ENCODE measurements at regions not wholly inside any gene's neighbourhood (a gene's known extent, or its start where the extent isn't known, plus 50 kb on each side); places are given as distances from the start of the nearest gene placed in this dataset.

DNA sequence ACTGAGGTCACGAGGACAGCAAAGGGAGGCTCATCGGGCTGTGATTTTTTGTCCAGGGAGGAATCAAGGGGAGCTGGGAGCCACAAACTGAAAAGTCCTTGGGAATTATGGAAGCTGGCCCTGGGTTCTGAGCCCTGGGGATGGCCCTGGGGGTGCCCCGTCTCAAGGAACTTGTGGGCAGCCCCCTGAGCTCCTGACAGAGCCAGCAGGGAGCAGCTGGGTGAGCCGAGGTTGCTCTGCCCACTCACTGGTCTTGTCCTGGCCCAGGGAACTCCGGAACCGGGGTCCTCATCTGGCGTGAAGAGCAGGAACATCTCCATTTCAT, 61.3 kb upstream of the HDAC4 start:
- no peak overlapping the region for H3K27ac Mint-ChIP-seq (ENCODE audit: low read depth)
- H3K27me3 Mint-ChIP-seq = peaks cover 21% of the 10 kb centered on the region
- H3K36me3 Mint-ChIP-seq (ENCODE audit: insufficient read depth) = no peaks in the 10 kb centered on the region
- no peaks in the 10 kb centered on the region for H3K4me1 Mint-ChIP-seq
- no peak for DNase-seq (ENCODE audit: low spot score in 2 of 2)
- no peak for ATAC-seq (replicated peaks; ENCODE audit: extremely low read depth, poor library complexity, severe bottlenecking)
- no peaks in the 10 kb centered on the region for H3K9me3 Mint-ChIP-seq
- no peak overlapping the region for H3K4me3 Mint-ChIP-seq

DNA sequence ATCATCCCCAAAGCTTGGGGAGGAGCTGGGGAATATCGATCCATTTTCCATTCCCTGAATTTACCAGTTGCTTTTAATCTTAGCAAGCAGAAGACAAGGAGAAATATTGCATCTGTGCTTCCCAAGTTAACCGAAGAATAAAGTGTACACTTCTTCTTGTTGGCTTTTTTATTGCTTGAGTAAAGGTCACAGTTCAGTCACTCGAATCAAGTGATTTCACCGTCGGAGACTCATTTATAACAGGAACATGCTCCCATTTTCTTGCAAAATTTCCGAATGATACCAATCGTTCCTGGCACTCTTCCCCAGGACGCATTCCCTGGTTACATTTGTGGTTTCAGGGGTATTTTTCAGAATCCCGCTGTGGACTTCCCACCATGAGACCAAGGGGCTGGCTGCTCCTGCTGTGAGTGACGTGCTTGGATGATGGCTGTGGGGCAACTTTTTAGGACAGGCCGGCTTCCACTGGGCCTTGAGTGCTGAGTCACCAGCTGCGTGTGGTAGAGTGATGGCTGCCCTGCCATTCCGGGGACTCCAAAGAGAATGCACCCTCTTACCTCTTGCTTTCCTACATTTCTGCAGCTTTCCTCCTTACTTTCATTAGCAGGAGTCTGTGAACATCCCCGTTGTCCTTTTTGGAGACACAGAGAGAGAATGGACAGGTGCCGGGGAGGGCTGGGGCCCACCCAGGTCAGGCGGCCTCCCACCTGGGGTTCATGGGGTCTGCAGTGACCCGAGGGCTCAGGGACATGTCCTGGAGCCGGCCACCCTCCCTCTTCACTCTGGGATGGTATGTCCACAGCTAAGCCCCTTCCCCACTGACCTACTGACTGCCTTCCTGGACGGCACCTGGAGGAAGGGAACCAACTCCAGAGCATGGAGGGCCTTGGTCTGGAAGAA, 60.7 kb upstream of the HDAC4 start:
- H3K36me3 Mint-ChIP-seq (ENCODE audit: insufficient read depth) = no peaks in the 10 kb centered on the region
- ATAC-seq (replicated peaks; ENCODE audit: extremely low read depth, poor library complexity, severe bottlenecking) = no peak
- H3K4me1 Mint-ChIP-seq = no peaks in the 10 kb centered on the region
- DNase-seq (ENCODE audit: low spot score in 2 of 2) = no peak
- no peaks in the 10 kb centered on the region for H3K9me3 Mint-ChIP-seq
- H3K27ac Mint-ChIP-seq (ENCODE audit: low read depth) = no peak overlapping the region
- H3K4me3 Mint-ChIP-seq = no peak overlapping the region
- peaks cover 27% of the 10 kb centered on the region for H3K27me3 Mint-ChIP-seq

DNA sequence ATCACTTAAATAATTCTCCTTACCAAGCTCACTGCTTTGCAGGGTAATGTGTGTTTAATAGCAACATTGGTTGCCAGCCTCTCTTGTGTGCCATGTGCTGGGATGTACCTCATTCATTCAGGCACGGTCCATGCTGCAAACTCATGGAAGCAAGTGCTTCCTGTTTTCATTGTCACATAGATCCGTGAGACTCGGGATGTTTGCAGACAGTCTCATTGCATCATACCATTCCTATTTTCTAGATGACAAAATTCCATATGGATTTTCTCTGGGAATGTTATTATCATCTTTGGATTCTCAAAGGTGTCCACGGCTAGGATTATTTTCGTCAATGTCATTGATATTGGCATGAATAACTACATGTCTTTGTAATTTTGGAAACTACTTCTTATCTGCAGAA, 60.0 kb upstream of the HDAC4 start:
- Mint-ChIP-seq H3K9me3 (no peaks in the 10 kb centered on the region), H3K27me3 (peaks cover 35% of the 10 kb centered on the region), H3K36me3 (ENCODE audit: insufficient read depth) (no peaks in the 10 kb centered on the region), H3K4me3 (no peak overlapping the region), H3K4me1 (no peaks in the 10 kb centered on the region), H3K27ac (ENCODE audit: low read depth) (no peak overlapping the region)
- ATAC-seq (replicated peaks; ENCODE audit: extremely low read depth, poor library complexity, severe bottlenecking) = no peak
- DNase-seq (ENCODE audit: low spot score in 2 of 2) = no peak

DNA sequence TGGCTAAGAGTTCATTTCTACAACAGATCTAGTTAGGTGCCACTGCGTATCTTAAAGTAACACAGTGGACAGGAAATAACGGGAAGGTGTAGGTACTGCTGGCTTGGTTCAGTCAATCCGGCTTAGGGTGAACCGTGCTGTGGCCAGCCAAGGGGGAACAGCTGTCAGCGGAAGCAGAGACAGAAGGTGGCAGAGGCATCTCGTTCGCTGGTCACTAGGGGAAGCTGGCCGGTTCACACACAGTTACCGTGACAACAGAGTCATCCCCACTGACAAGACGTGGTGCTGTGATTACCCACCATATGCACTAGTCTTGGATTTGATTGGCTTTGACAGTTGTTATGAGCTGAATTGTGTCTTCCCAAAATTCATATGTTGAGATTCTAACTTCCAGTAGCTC, 58.8 kb upstream of the HDAC4 start:
- Mint-ChIP-seq H3K4me3 (no peak overlapping the region), H3K27ac (ENCODE audit: low read depth) (no peak overlapping the region), H3K36me3 (ENCODE audit: insufficient read depth) (no peaks in the 10 kb centered on the region), H3K4me1 (no peaks in the 10 kb centered on the region), H3K27me3 (peaks cover 47% of the 10 kb centered on the region), H3K9me3 (no peaks in the 10 kb centered on the region)
- ATAC-seq (replicated peaks; ENCODE audit: extremely low read depth, poor library complexity, severe bottlenecking) (no peak), DNase-seq (ENCODE audit: low spot score in 2 of 2) (no peak)

DNA sequence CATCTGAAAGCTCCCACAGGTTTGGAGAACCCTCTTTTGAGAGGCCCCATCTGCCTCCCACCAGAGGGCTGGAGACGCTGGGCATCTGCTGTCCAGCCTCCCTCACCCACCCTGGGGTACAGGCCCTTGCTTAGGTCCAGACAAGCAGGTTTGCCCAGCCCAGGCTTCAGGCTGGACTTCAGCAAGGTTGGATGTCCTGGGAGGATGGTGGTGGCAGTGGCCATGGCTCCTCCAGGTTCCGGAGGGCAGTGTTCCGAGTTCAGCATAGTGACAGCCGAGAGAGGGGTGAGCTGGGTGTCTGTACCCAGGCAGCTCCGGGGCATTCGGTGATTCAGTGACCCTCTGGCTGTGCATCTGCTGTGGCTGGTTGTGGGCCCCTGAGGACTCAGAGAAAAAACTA, 58.2 kb upstream of the HDAC4 start:
- no peak overlapping the region for H3K27ac Mint-ChIP-seq (ENCODE audit: low read depth)
- no peaks in the 10 kb centered on the region for H3K36me3 Mint-ChIP-seq (ENCODE audit: insufficient read depth)
- H3K27me3 Mint-ChIP-seq = peaks cover 52% of the 10 kb centered on the region
- ATAC-seq (replicated peaks; ENCODE audit: extremely low read depth, poor library complexity, severe bottlenecking) (no peak), DNase-seq (ENCODE audit: low spot score in 2 of 2) (no peak)
- no peaks in the 10 kb centered on the region for H3K4me1 Mint-ChIP-seq
- H3K4me3 Mint-ChIP-seq = no peak overlapping the region
- peaks cover 4% of the 10 kb centered on the region for H3K9me3 Mint-ChIP-seq

DNA sequence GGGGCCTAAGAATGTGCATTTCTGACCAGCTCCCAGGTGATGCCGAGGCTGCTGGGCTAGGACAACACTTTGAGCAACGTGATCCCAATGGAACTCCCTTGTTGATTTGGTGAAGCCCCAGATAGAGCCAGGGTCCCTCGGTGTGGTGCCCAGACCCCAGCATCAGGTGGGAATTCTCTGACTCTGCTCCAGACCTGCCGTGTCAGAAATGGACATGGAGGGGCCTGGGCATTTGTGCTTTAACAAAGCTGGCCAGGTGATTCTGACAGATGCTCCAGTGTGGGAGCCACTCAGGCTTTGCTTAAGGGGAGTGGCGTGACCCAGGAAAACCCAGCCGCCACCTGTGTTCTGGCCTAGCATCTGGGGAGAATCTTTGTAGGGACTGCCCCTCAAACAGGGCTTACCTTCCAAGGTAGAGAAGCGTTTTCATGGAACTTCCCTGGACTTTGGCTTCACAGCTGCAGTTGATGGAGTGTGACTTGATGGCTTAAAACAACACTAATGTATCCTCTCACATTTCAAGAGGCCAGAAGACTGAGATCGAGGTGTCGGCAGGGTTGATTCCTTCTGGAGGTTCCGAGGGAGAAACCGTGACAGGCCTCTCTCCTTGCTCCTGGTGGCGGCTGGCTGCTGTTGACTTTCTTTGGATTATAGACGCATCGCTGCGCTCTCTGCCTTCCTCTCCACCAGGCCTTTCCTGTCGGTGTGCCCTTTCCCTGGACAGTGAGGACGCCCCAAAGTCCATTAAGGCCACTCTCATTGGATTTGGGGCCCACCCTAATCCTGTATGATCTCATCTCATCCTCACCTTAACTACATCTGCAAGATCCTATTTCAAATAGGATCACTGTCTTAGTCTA, 57.0 kb upstream of the HDAC4 start:
- Mint-ChIP-seq H3K4me1 (no peaks in the 10 kb centered on the region), H3K36me3 (ENCODE audit: insufficient read depth) (no peaks in the 10 kb centered on the region), H3K27ac (ENCODE audit: low read depth) (no peak overlapping the region), H3K9me3 (peaks cover 11% of the 10 kb centered on the region), H3K27me3 (peaks cover 63% of the 10 kb centered on the region), H3K4me3 (no peak overlapping the region)
- ATAC-seq (replicated peaks; ENCODE audit: extremely low read depth, poor library complexity, severe bottlenecking) = no peak
- DNase-seq (ENCODE audit: low spot score in 2 of 2) = peak in 1 of 2 donors; percentile 8

DNA sequence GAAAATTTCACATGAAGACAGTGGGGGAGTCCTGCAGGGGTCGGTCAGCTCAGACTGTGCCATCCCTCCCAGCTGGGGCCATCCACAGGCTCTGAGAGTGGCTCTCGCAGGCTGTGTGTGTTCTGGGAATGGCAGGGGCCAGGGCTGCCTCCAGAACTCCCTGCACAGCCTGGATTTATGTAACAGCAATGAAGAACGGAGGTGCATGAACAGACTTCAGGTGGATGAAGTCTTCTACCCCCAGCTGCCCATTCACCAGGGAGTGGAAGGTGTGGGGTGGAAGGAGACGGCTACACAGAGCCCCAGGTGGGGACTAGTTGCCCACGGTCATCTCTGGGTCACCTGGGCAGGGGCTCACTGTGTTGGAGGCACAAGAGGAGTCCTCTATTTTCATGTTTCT, 56.1 kb upstream of the HDAC4 start:
- Mint-ChIP-seq H3K4me1 (no peaks in the 10 kb centered on the region), H3K27ac (ENCODE audit: low read depth) (no peak overlapping the region)

DNA sequence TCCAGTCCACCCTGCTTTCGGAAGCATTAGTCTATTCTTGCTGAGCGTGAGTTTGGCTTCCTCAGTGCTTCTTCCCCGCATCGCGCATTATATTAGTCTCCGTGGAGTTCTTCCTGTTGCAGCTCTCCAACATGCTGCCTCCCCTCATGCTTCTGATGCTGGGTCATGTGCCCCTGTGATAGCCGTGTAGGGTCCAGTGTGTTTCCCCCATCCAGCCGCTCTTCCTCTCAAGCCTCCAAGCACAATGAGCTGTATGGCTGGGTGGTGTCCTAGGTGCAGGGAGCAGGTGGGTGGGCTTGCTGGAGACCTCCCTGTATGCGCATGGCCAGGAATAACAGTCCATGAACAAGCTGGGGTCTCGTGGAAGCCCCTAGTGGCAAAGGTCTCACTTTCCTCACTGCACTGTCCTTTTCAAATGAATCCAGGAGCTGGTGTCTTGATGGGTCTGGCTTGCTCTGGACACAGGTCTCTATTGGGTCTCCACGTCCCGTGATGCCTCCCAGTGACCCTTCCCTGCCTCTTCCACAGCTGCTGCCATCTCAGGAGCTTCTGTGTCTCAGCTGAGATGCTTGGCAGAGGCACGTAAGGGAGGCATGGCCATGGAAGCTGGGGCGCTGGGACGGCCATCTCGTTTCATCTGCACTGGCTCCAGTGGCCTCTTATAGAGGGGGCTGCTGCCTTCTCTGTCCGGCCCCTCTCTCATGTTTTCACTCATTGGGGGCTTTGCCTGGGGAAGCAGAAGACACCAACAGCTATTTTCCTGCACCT, 54.8 kb upstream of the HDAC4 start:
- Mint-ChIP-seq H3K27me3 (peaks cover 81% of the 10 kb centered on the region), H3K27ac (ENCODE audit: low read depth) (no peak overlapping the region), H3K36me3 (ENCODE audit: insufficient read depth) (no peaks in the 10 kb centered on the region), H3K9me3 (peaks cover 22% of the 10 kb centered on the region), H3K4me3 (no peak overlapping the region), H3K4me1 (no peaks in the 10 kb centered on the region)
- ATAC-seq (replicated peaks; ENCODE audit: extremely low read depth, poor library complexity, severe bottlenecking) (no peak), DNase-seq (ENCODE audit: low spot score in 2 of 2) (peak in 1 of 2 donors; percentile 7)

More for the DNA sequence above, 56.1 kb upstream of the HDAC4 start:
- peaks cover 68% of the 10 kb centered on the region for H3K27me3 Mint-ChIP-seq
- H3K9me3 Mint-ChIP-seq = peaks cover 20% of the 10 kb centered on the region
- ATAC-seq (replicated peaks; ENCODE audit: extremely low read depth, poor library complexity, severe bottlenecking) (no peak), DNase-seq (ENCODE audit: low spot score in 2 of 2) (peak in 1 of 2 donors; percentile 11)
- no peaks in the 10 kb centered on the region for H3K36me3 Mint-ChIP-seq (ENCODE audit: insufficient read depth)
- no peak overlapping the region for H3K4me3 Mint-ChIP-seq

DNA sequence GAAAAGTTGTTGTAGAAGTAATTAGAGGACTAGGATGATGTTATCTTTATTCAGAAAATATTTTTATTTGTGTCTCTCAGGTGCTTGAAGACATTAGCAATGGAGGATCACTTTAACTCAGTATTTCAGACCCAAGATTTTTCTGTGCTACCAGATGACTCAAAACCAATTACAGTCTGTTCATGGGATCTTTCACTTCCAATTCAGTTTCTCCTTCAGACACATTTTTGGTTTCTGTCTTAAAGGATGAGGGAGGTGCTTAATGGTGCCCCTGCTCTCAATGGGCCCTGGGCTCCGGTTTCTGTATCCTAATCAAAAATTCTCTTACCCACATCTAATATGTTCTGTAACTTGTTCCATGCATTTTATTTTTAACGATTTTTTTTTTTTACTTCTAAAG, 53.7 kb upstream of the HDAC4 start:
- ATAC-seq (replicated peaks; ENCODE audit: extremely low read depth, poor library complexity, severe bottlenecking) (no peak), DNase-seq (ENCODE audit: low spot score in 2 of 2) (no peak)
- Mint-ChIP-seq H3K27ac (ENCODE audit: low read depth) (no peak overlapping the region), H3K27me3 (peaks cover 74% of the 10 kb centered on the region), H3K36me3 (ENCODE audit: insufficient read depth) (no peaks in the 10 kb centered on the region), H3K4me3 (no peak overlapping the region), H3K4me1 (no peaks in the 10 kb centered on the region), H3K9me3 (peaks cover 22% of the 10 kb centered on the region)

Data from central memory CD8-positive, alpha-beta T cell (primary cell).